ENCODE measurements at regions not wholly inside any gene's neighbourhood (a gene's known extent, or its start where the extent isn't known, plus 50 kb on each side); places are given as distances from the start of the nearest gene placed in this dataset.

- no peak for TF ChIP-seq CTCF (IDR thresholded peaks at IDR 0.05; ENCODE audit: low read length)
- TF ChIP-seq EZH2phosphoT487 (IDR thresholded peaks at IDR 0.05; ENCODE audit: low read length), result no peak
- TF ChIP-seq EZH2 (optimal IDR thresholded peaks at IDR 0.05; ENCODE audit: low read depth, low read length), result no peak
- H3K4me1 ChIP-seq (ENCODE audit: low read length), result no peaks in the 10 kb centered on the region
- H3K9me2 ChIP-seq (replicated peaks; ENCODE audit: insufficient read depth, low read length), result no peaks in the 10 kb centered on the region
- no peak overlapping the region for H3K4me3 ChIP-seq (ENCODE audit: low read length)
- H3K36me3 ChIP-seq (replicated peaks; ENCODE audit: insufficient read depth, low read length), result no peaks in the 10 kb centered on the region
- no peak overlapping the region for H3K4me2 ChIP-seq (ENCODE audit: low read depth, low read length)
- H3K27me3 ChIP-seq (replicated peaks; ENCODE audit: insufficient read depth, low read length), result no peaks in the 10 kb centered on the region
- DNase-seq, result no peak
- H3K9me3 ChIP-seq (replicated peaks; ENCODE audit: insufficient read depth, low read length), result no peaks in the 10 kb centered on the region
- no peaks in the 10 kb centered on the region for H3K79me2 ChIP-seq (ENCODE audit: low read length)
- no peak overlapping the region for H3K9ac ChIP-seq (ENCODE audit: low read length)
- H3K27ac ChIP-seq (ENCODE audit: low read length), result no peak overlapping the region
- H4K20me1 ChIP-seq (ENCODE audit: insufficient read depth, low read length), result no peaks in the 10 kb centered on the region
- H3F3A ChIP-seq (ENCODE audit: insufficient read depth, low read length), result no peaks in the 10 kb centered on the region
- no peak overlapping the region for H2AFZ ChIP-seq (ENCODE audit: low read length)
Observed at GRCh38 chr6:14513496-14514393, 396.2 kb downstream of the CD83 start.

GRCh38 chr6:14516956-14517355 lies 399.4 kb downstream of the CD83 start:
- no peaks in the 10 kb centered on the region for H3K9me3 ChIP-seq (replicated peaks; ENCODE audit: insufficient read depth, low read length)
- H3K79me2 ChIP-seq (ENCODE audit: low read length), result no peaks in the 10 kb centered on the region
- H3K27ac ChIP-seq (ENCODE audit: low read length), result no peak overlapping the region
- no peaks in the 10 kb centered on the region for H3F3A ChIP-seq (ENCODE audit: insufficient read depth, low read length)
- no peaks in the 10 kb centered on the region for H3K4me1 ChIP-seq (ENCODE audit: low read length)
- no peak overlapping the region for H2AFZ ChIP-seq (ENCODE audit: low read length)
- no peaks in the 10 kb centered on the region for H4K20me1 ChIP-seq (ENCODE audit: insufficient read depth, low read length)
- no peak overlapping the region for H3K9ac ChIP-seq (ENCODE audit: low read length)
- H3K36me3 ChIP-seq (replicated peaks; ENCODE audit: insufficient read depth, low read length), result no peaks in the 10 kb centered on the region
- no peaks in the 10 kb centered on the region for H3K27me3 ChIP-seq (replicated peaks; ENCODE audit: insufficient read depth, low read length)
- no peak overlapping the region for H3K4me3 ChIP-seq (ENCODE audit: low read length)
- DNase-seq, result no peak
- no peak for TF ChIP-seq CTCF (IDR thresholded peaks at IDR 0.05; ENCODE audit: low read length)
- no peak for TF ChIP-seq EZH2phosphoT487 (IDR thresholded peaks at IDR 0.05; ENCODE audit: low read length)
- TF ChIP-seq EZH2 (optimal IDR thresholded peaks at IDR 0.05; ENCODE audit: low read depth, low read length), result no peak
- H3K4me2 ChIP-seq (ENCODE audit: low read depth, low read length), result no peak overlapping the region
- no peaks in the 10 kb centered on the region for H3K9me2 ChIP-seq (replicated peaks; ENCODE audit: insufficient read depth, low read length)

GRCh38 chr6:14517516-14518105 lies 400.0 kb downstream of the CD83 start:
- H3K4me2 ChIP-seq (ENCODE audit: low read depth, low read length), result no peak overlapping the region
- no peaks in the 10 kb centered on the region for H3K9me2 ChIP-seq (replicated peaks; ENCODE audit: insufficient read depth, low read length)
- H3K27ac ChIP-seq (ENCODE audit: low read length), result no peak overlapping the region
- no peak overlapping the region for H2AFZ ChIP-seq (ENCODE audit: low read length)
- no peak overlapping the region for H3K9ac ChIP-seq (ENCODE audit: low read length)
- no peaks in the 10 kb centered on the region for H3K4me1 ChIP-seq (ENCODE audit: low read length)
- H4K20me1 ChIP-seq (ENCODE audit: insufficient read depth, low read length), result no peaks in the 10 kb centered on the region
- no peaks in the 10 kb centered on the region for H3K27me3 ChIP-seq (replicated peaks; ENCODE audit: insufficient read depth, low read length)
- no peaks in the 10 kb centered on the region for H3K36me3 ChIP-seq (replicated peaks; ENCODE audit: insufficient read depth, low read length)
- H3F3A ChIP-seq (ENCODE audit: insufficient read depth, low read length), result no peaks in the 10 kb centered on the region
- TF ChIP-seq EZH2 (optimal IDR thresholded peaks at IDR 0.05; ENCODE audit: low read depth, low read length), result no peak
- TF ChIP-seq EZH2phosphoT487 (IDR thresholded peaks at IDR 0.05; ENCODE audit: low read length), result no peak
- no peak for TF ChIP-seq CTCF (IDR thresholded peaks at IDR 0.05; ENCODE audit: low read length)
- no peaks in the 10 kb centered on the region for H3K9me3 ChIP-seq (replicated peaks; ENCODE audit: insufficient read depth, low read length)
- no peak for DNase-seq
- H3K4me3 ChIP-seq (ENCODE audit: low read length), result no peak overlapping the region
- no peaks in the 10 kb centered on the region for H3K79me2 ChIP-seq (ENCODE audit: low read length)

All from MM.1S (cell line).